GM23338 (cell line): ENCODE measurements at regions not wholly inside any gene's neighbourhood (a gene's known extent, or its start where the extent isn't known, plus 50 kb on each side); places are given as distances from the start of the nearest gene placed in this dataset.

Experiments
- CREB1 ChIP-seq: fragments of 250-450 bp; sonication (Bioruptor Pico); IDR thresholded peaks from 2 replicates; pipeline ENCODE4 v1.5.0; 2020; ENCODE audit warnings: low read depth, mild to moderate bottlenecking, moderate library complexity
- CTCF ChIP-seq, 2 experiments: fragments of 200-600 bp in 1 of 2; sonication (generic) in 1 of 2; conservative IDR thresholded peaks; 2 replicates each; pipeline versions ENCODE4 v1.5.1 to v1.6.1; 2016 to 2017; ENCODE audit warnings: antibody characterized with exemption in 2 of 2, low read depth in 2 of 2, mild to moderate bottlenecking in 2 of 2, moderate library complexity in 1 of 2
- ETS1 ChIP-seq: IDR thresholded peaks from 2 replicates; pipeline ENCODE4 v1.6.1; 2016; ENCODE audit warnings: antibody characterized with exemption
- EZH2 ChIP-seq: fragments of 200-600 bp; sonication (generic); IDR thresholded peaks from one replicate; pipeline ENCODE4 v1.8.0; 2017; ENCODE audit warnings: antibody characterized with exemption, mild to moderate bottlenecking, low read depth; ENCODE audit not compliant: unreplicated experiment
- EZH2phosphoT487 ChIP-seq: fragments of 200-600 bp; sonication (generic); IDR thresholded peaks from one replicate; pipeline ENCODE4 v1.8.1; 2018; ENCODE audit warnings: antibody characterized with exemption; ENCODE audit not compliant: unreplicated experiment
- POLR2AphosphoS5 ChIP-seq: IDR thresholded peaks from 2 replicates; pipeline ENCODE4 v1.6.1; 2016; ENCODE audit warnings: antibody characterized with exemption, low read depth
- REST ChIP-seq: IDR thresholded peaks from one replicate; pipeline ENCODE4 v1.6.1; 2018; ENCODE audit warnings: antibody characterized with exemption; ENCODE audit not compliant: unreplicated experiment

GRCh38 chr20:52311209-52311794 is 119.7 kb upstream of the ZFP64 start:
- TF ChIP-seq CTCF (conservative IDR thresholded peaks at IDR 0.05; ENCODE audit: low read depth in 2 of 2) (no peak), EZH2 (no peak), EZH2phosphoT487 (no peak), POLR2AphosphoS5 (no peak), ETS1 (no peak), REST (no peak), CREB1 (CRISPR knock-in tag) (no peak)
